HG03354 (cell line): ENCODE measurements at regions not wholly inside any gene's neighbourhood (a gene's known extent, or its start where the extent isn't known, plus 50 kb on each side); places are given as distances from the start of the nearest gene placed in this dataset.
A peak's percentile ranks its signal among the peaks of the same experiment; 100 is the strongest.

Experiments used
- ATAC-seq: cut with Tn5 transposase; IDR thresholded peaks from one replicate; pipeline ENCODE4 v1.9.1; 2021; ENCODE audit warnings: mild to moderate bottlenecking; ENCODE audit not compliant: unreplicated experiment, poor library complexity, severe bottlenecking

DNA sequence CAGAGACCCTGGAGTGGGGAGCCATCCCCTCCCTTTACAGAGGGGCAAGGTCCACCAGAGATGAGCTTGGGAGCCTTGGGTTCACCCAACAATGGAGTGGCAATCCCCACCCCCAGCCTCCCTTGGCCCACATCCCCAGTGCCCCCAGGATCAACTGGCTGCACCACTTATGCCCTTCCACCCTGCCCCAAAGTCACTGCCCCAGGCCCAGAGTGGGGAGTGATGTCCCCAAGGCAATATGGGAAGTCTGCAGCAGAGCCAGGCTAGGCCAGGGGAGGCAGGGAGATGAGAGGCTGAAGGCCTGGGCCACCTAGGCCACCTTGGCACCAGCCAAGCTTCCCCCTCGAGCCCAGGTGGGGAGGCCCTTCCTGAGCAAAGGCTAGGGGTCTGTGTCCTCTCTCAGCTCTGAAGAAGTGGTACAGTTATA is 145.5 kb downstream of the SMAD6 start:
- no peak for ATAC-seq

DNA sequence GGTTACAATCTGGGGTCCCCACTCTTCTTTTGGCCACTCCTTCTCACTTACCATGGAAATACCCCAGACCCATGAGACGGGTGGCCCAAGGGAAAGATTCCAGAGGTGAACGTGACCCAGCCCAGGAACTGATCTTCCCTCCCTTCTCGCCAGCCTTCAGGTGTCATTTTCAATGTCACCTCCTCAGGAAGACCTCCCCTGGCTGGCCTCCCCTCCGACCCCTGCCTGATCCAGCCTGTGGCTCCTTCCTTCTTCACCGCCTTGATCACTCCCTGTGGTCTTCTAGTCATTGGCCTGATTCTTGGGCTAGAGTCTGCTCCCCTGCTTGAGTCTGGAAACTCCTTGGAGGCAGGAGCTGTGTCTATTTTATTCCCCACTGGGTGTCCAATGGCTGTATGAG is 146.1 kb downstream of the SMAD6 start:
- no peak for ATAC-seq

DNA sequence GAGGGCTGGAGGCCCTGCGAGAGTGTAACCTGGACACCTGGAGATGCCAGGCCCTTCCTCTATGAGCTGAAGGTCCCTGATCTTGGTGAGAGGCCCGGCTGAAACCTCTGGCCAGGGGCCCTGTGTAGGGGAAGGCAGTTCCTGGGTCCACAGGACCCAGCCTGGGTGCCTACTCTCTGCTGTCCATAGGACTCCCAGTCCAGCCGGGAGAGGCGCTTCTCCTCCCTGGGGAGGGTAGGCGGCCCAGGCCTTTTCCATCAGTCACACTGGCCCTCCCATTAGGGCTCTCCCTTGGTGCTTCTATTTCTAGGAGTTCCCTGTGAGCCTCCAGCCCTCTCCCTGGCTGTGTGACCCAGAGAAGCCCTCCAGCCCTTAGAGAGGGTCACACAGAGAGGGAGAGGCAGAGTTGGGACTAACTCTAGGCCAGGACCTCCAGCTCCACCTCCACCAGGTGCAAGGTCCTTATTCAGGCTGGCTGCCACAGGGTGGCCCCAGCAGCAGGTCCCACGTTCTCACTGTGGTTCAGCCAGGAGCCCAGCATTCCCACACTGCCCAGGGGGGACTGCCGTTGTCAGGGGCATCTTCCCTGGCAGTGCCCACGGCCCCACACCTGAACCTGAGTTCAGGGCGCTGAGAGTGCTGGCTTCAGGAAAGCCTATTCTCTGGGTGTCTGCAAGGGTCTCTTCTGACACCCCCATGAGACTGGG is 146.8 kb downstream of the SMAD6 start:
- ATAC-seq: no peak

DNA sequence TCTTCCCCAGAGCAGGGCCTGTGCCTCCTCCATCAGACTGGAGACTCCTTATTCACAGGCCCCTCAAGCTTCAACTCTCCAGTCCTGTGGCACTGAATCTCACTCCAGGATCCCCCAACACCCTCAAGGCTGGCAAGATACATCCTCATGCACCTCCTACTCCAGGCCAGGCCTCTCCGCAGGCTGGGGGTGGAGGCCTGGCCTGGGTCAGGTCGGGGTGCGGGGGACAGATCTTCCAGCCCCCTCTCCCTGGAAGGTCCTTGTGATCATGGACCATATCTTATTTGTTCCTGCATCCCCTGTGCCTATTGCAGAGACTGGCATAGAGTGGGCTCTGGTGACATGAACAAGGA is 147.3 kb downstream of the SMAD6 start:
- ATAC-seq: no peak

DNA sequence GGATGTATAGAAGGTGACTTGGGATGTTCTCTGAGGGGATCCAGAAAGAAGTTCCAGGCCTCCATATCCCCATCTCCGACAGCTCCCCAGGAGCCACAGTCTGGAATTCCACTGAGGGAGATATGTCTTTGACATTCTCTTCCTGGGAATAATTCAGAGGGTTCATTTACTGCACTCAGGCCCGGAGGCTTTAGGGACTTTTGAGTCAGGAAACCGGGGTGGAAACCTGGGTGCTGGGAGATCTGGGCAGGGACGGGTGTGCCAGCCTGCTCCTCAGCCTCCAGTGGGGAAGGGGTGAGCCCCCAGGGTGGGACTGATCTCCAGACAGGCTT is 147.7 kb downstream of the SMAD6 start:
- no peak for ATAC-seq

DNA sequence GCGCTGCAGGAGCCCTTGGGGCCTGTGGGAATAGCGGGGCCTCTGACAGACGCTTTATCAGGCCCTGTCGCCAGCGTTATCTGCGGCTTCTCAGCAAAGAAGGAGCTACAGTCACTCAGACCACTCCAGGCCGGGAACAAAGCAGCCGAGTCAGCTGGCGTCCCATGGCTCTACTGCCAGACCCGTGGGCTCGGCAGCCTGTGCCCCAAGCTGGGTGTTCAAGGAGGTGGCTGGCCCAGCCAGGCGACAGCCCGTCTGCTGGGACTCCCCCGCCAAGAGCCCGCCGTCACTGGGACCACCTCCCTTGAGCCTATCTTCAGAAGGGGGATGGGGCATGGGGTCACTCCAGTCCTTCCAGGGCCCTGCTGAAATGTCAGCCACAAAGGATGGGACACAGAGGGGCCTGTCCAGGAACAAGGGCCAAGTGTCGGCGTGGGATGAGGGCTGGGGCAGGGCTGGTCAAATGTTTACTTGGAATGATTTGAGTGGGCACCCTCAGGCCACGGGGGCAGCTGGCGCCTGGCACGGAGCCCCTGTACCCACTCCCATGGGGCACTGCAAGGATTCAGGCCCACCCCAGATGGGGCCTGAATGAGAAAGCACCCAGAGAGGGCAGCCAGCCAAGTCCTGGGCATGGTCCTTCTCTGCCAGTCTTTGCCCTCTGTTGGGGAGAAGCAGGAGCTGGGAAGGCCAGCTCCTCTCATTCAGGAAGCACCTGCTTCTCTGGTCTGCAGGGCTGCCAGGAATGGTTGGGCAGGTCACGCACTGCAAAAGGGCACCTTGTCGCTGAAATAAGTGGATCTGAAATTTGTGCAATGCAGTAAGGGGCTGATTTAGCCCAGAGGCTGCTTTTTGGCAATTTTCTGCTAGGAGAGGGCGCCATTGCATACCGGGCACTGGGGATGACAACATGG is 148.3 kb downstream of the SMAD6 start:
- no peak for ATAC-seq

DNA sequence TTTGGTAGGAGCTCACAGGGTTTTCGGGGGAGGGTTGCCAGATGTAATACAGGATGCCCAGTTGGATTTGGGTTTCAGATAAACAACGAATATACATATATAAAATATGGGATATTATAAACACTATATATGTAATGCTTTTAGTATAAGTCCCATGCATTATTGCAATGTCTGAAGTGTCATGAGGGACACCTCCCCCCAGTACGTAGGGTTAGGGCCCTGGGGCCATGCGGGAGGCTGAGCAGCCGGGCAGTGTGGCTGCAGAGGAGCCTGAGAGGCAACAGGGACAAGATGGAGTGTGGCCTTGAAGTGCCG is 148.9 kb downstream of the SMAD6 start:
- no peak for ATAC-seq

DNA sequence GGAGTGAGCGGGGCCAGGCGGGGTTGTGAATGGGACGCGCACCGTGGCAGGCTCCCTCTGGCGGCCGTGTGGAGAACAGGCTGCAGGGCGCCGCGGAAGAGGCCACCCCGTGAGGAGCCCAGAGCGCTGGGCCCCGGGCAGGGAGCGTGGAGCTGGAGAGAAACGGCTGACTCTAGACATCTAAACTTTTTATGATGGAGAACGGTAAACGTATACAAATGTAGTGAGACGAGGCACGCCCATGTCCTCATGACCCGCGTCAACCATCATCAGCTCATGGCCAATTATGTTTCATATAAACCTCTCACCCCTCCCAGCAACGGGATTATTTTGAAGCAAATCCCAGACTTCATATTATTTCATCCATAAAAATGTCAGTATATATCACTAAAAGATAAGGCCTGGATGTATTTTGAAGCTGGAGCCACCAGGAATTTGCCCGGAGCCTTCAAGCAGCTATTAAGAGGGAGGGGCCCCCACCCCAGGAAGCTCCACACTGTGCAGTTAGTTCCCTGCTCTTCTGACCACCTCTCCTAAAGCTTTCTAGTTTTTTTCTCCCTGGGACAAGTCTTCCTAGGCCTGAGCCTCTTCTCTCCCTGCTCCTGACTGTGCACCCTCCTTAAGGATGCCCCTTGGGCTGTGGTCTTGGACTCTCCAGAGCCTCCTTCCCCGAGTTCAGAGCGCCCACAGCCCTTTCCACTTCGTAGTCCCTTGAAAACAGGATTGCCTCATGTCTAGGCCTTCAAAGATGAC is 149.5 kb downstream of the SMAD6 start:
- ATAC-seq: peak; percentile 78

DNA sequence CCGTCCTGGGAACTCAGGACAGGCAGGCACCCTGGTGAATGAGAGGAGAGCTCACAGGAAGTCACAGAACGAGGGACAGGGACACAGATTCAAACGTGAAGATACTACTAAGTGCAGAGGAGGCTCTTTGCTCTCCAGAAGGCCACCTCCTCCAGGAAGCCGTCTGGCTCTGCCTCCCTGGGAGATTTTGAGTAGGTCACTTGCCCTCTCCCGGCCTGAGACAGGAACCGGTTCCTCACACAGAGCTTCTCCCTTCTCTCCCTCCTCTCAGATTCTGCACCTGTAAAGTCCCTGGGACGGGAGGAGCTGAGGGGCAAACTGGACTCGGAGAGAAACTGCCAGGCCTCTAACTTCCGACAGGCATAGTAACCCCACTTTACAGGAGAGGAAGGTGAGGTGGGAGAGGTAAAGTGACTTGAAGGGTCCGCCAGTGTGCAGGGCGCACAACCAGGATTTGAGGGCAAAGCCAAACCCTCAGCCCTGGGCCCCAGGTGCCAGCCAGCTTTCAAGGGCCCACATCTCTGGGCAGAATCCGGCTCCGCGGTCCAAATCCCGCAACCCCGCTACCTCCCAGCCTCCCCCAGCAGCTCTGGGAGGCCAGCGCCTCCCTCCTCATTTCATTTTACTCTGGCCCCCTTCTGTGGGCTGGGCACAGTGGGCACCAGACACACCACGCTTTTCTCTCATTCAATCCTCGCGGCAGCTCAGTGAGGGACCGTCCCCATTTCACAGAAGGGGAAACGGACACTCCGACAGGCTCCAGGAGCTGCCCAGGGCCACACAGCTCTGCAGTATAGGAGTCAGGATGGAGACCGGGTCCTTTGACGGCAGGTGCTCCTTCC is 150.2 kb downstream of the SMAD6 start:
- ATAC-seq: no peak

DNA sequence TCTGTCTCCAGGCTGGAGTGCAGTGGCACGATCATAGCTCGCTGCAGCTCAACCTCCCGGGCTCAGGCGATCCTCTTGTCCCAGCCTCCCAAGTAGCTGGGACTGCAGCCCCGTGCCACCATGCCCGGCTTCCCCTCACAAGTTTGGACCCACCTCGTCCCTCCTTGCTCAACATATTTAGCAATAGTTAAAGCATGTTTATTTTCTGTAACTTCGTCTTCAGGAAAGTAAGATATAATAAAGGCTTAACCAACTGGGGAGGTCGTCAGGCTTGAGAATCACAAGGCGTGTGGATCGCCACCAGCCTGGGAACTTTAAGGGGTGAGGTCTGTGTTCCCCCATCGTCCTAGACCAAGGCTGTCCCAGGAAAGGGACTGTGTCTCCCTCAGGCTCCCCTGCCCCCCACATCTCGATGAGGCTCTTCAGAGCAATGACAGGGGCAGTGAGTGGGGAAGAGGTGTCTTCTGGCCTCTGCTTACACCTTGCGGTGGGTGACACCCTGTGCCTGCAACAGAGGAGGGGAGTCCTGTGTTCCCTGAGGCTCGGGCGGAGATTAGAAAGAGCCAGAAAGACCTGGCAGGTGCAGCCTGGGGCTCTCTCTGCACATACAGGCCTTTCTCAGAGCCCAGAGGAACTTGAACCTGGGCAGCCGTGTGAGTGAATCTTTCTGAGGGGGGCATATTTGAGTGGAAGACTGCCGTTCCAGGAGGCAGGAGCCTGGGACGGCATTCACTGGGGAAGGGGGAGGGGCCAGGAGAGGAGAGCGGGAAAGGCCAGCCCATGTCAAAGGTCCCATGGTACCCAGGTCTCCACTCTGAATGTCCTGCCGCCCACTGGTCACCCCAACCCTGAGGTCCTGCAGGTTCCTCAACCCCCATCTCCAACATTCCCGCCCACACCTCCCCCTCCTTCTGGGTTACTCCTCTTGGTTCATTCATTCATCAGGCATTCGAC is 152.3 kb downstream of the SMAD6 start:
- ATAC-seq: no peak

DNA sequence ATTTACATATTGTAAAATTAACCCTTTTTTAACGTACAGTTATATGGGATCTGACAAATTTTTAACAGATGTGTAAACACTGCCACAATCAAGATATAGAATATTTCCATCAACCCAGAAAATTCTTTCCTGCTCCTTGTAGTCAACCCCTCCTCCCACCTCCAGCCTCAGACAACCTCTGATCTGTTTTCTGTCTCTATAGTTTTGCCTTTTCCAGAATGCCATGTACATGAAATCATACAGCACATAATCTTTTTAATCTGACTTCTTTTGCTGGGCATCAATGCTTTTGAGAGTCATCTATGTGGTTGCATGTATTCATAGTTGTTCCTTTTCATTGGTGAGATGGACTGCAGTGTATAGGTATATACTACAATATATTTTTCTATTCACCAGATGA is 153.0 kb downstream of the SMAD6 start:
- no peak for ATAC-seq

DNA sequence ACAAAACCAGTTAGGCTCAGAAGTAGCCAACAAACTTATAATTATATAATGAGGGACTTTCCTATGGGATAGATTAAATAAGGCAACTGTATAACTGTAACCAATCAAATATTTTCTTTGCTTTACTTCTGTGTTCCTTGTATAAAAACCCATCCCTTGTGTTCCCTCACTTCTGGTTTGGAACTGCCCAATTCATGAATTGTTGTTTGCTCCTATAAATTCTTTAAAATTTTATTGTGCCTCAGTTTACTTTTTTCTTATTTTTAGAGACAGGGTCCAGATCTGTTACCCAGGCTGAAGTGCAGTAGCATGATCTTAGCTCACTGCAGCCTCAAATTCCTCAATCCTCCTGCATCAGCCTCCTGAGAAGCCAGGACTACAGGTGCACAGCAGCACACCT is 155.7 kb downstream of the SMAD6 start:
- ATAC-seq: no peak

DNA sequence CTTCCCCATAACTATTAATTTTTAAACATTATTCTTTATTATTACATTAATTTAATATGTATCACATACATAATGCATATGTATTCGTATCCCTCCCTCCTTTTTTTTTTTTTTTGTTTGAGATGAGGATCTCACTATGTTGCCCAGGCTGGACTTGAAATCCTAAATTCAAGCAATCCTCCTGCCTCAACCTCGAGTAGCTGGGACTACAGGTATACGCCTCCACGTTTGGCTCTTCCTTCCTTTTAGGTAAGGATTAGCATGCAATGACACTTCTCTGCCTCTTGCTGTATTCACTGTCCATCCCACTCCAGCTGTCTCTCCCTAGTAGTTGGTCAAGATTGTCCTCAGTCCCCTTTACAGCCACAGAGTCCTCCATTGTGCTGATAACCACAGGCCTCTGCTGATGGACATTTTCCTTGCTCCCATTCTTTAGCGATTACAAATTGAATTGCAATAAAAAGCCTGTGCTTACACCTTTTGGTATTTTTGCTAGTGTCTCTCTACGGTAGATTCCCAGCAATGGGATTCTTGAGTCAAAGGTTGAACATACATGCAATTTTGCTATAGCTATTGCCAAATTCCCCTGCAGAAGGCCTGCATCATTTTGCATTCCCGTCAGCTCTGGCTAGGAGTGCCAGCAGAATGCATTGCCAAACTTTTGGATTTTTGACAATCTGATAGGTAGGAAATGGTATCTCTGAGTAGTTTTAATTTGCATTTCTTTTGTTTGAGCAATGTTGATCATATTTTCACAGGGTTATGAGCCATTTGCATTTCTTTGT is 156.6 kb downstream of the SMAD6 start:
- ATAC-seq: no peak

DNA sequence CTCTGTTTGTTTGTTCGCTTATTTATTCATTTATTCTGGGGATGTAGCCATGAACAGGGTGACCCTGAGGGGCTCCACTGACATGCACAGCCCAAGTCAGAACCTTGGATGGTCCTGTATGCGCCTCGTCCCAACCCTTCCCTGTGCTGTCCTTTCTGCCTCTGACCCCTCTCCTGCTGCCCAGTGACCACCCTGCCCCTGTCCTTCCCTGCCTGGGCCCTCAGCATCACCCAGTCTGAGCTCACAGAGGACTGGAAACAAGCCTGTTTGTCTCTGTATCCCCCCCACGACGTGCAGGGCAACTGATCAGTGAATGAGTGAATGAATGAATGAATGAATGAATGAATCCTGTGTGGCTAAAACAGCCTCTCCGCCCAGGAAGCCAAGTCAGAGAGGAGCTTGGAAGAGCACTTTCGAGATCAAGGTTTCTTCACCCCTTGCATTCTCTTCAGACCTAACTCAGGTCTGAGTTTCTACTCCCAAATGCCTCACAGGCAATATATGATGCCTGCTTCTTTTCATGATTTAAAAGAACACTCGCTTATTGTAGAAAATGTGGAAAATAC is 157.7 kb downstream of the SMAD6 start:
- ATAC-seq: no peak

DNA sequence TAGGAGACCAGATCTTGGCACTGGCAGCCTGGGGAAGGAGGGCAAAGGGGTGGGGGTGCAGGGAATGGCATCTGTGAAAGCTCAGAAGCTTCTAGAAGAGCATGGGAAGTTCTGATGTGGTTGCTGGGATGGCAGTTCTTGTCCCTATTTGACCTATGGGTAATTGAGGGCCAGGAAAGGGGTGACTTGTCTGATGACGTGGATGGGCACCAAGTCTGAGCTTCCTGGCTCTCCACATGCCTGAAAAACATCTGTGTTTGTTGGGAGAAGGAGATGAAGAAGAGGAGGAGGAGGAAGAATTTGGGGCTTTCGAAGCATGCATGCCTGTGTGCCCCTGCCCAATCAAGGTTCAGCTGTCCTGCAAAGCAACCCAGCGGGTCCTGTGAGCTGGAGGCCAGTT is 158.8 kb downstream of the SMAD6 start:
- no peak for ATAC-seq

DNA sequence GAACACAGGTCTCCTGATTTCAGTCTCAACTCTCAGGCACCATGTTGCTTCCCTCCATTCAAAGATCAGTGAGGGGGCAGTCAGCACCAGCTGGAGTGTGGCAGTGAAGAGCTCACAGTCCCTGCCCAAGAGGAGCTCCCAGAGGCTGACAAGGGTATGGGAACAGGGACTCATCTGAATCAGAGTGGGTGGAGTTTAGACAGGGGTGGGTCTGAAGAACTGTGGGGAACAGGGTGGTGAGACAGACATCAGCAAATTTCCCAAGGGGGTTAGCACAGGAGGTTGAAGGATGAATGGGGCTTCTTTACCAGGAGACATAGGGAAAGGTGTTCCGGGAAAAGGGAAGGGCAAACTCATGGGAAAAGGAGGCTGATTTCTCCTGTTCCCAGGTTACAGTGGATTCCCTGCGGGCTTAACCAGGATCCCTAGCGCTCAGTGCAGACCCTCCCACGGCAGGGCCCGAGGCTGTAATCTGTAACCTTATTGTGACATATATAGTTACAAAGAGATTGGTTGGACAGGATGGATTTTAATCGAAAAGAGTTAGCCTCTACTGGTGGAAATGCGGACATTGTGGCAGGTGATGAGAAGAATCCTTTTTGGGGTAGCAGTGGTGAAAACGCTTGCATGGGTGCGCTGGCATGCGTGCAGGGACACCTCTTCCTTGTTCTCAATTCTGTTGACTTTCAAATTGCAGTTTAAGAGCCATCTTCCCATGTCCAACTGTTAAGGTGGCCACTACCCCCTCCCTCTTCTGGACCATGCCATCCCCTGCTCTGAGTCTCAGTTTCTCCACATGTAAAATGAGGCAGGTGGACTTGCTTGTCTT is 160.3 kb downstream of the SMAD6 start:
- ATAC-seq: no peak

DNA sequence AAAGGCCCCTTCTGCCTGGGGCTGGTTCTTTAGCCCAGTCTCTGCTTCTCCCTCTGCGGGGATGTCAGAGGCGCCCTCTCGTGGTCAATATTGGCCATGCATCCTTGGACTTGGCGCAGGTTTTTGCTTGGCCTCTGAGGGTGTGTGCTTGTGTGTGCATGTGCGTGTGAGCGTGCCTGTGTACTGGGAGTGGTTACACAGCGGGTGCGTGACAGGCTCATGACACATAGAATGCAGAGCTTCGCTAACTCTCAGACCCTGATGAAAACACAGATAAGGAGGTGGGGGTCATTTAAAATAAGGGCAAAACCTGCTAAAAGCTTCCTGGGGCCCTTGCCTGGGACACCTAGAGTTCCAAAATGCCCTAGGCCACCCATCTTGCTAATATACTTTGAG is 160.9 kb downstream of the SMAD6 start:
- ATAC-seq: no peak
